ENCODE measurements at regions not wholly inside any gene's neighbourhood (a gene's known extent, or its start where the extent isn't known, plus 50 kb on each side); places are given as distances from the start of the nearest gene placed in this dataset.

GRCh38 chr1:209326076-209326475 lies 257.4 kb upstream of the CAMK1G start:
- no peak for TF ChIP-seq CTCF (IDR thresholded peaks at IDR 0.05)
- H3K9me3 ChIP-seq = no peaks in the 10 kb centered on the region
- H3K4me1 ChIP-seq (ENCODE audit: control insufficient read depth in 1 of 2, low read depth in 2 of 2) = no peaks in the 10 kb centered on the region
- ATAC-seq (ENCODE audit: insufficient number of reproducible peaks, low FRiP score, low read depth) = no peak
- no peaks in the 10 kb centered on the region for H3K27me3 ChIP-seq (replicated peaks; ENCODE audit: insufficient read depth)
- no peak overlapping the region for H3K27ac ChIP-seq
- DNase-seq (ENCODE audit: low spot score) = no peak
- H3K4me3 ChIP-seq = no peak overlapping the region
- H3K36me3 ChIP-seq = no peaks in the 10 kb centered on the region

- no peaks in the 10 kb centered on the region for H3K27me3 ChIP-seq (replicated peaks; ENCODE audit: insufficient read depth)
- no peak for TF ChIP-seq CTCF (IDR thresholded peaks at IDR 0.05)
- DNase-seq (ENCODE audit: low spot score) (no peak), ATAC-seq (ENCODE audit: insufficient number of reproducible peaks, low FRiP score, low read depth) (no peak)
- no peaks in the 10 kb centered on the region for H3K36me3 ChIP-seq
- no peaks in the 10 kb centered on the region for H3K4me1 ChIP-seq (ENCODE audit: control insufficient read depth in 1 of 2, low read depth in 2 of 2)
- no peaks in the 10 kb centered on the region for H3K9me3 ChIP-seq
- H3K4me3 ChIP-seq = no peak overlapping the region
- H3K27ac ChIP-seq = no peak overlapping the region
Observed at GRCh38 chr1:209326831-209327230, 256.7 kb upstream of the CAMK1G start.

- Histone ChIP-seq H3K9me3 (no peaks in the 10 kb centered on the region), H3K4me1 (ENCODE audit: control insufficient read depth in 1 of 2, low read depth in 2 of 2) (no peaks in the 10 kb centered on the region), H3K36me3 (no peaks in the 10 kb centered on the region), H3K27me3 (replicated peaks; ENCODE audit: insufficient read depth) (no peaks in the 10 kb centered on the region), H3K27ac (no peak overlapping the region), H3K4me3 (no peak overlapping the region)
- no peak for TF ChIP-seq CTCF (IDR thresholded peaks at IDR 0.05)
- DNase-seq (ENCODE audit: low spot score) (no peak), ATAC-seq (ENCODE audit: insufficient number of reproducible peaks, low FRiP score, low read depth) (no peak)
Observed at GRCh38 chr1:209328196-209328595, 255.3 kb upstream of the CAMK1G start.

GRCh38 chr1:209335178-209335577 lies 248.3 kb upstream of the CAMK1G start:
- TF ChIP-seq CTCF (IDR thresholded peaks at IDR 0.05) = peak; percentile 26
- Histone ChIP-seq H3K27ac (no peak overlapping the region), H3K9me3 (no peaks in the 10 kb centered on the region), H3K4me1 (ENCODE audit: control insufficient read depth in 1 of 2, low read depth in 2 of 2) (no peaks in the 10 kb centered on the region), H3K4me3 (no peak overlapping the region), H3K27me3 (replicated peaks; ENCODE audit: insufficient read depth) (no peaks in the 10 kb centered on the region), H3K36me3 (no peaks in the 10 kb centered on the region)
- DNase-seq (ENCODE audit: low spot score) (no peak), ATAC-seq (ENCODE audit: insufficient number of reproducible peaks, low FRiP score, low read depth) (no peak)

GRCh38 chr1:209341146-209341545 lies 242.4 kb upstream of the CAMK1G start:
- no peak for TF ChIP-seq CTCF (IDR thresholded peaks at IDR 0.05)
- H3K36me3 ChIP-seq = no peaks in the 10 kb centered on the region
- no peak overlapping the region for H3K4me3 ChIP-seq
- H3K9me3 ChIP-seq = no peaks in the 10 kb centered on the region
- no peaks in the 10 kb centered on the region for H3K27me3 ChIP-seq (replicated peaks; ENCODE audit: insufficient read depth)
- no peak for ATAC-seq (ENCODE audit: insufficient number of reproducible peaks, low FRiP score, low read depth)
- H3K27ac ChIP-seq = no peak overlapping the region
- DNase-seq (ENCODE audit: low spot score) = no peak
- H3K4me1 ChIP-seq (ENCODE audit: control insufficient read depth in 1 of 2, low read depth in 2 of 2) = no peaks in the 10 kb centered on the region

All from thoracic aorta (tissue), 2 donors.